ENCODE measurements at regions not wholly inside any gene's neighbourhood (a gene's known extent, or its start where the extent isn't known, plus 50 kb on each side); places are given as distances from the start of the nearest gene placed in this dataset.

DNA sequence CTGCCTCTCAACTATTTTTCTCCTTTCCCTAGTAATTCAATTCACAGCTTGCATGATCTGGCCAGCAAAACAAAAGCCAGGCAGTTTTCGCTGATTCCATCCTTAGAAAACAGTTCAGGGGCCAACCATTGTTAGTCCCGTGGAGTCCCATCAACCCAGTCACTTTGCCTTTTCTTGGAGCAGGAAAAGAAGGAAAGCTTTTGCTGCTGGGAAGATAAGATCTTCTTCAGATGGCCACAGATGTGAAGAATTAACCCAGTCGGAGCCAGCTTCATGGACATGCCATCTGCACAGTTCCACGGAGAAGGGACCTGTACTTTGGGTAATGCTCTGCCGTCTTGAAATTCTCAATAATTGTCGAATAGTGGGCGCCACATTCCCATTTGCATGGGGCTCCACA is 76.9 kb upstream of the TSHZ2 start:
- TF ChIP-seq, protein P1, sequence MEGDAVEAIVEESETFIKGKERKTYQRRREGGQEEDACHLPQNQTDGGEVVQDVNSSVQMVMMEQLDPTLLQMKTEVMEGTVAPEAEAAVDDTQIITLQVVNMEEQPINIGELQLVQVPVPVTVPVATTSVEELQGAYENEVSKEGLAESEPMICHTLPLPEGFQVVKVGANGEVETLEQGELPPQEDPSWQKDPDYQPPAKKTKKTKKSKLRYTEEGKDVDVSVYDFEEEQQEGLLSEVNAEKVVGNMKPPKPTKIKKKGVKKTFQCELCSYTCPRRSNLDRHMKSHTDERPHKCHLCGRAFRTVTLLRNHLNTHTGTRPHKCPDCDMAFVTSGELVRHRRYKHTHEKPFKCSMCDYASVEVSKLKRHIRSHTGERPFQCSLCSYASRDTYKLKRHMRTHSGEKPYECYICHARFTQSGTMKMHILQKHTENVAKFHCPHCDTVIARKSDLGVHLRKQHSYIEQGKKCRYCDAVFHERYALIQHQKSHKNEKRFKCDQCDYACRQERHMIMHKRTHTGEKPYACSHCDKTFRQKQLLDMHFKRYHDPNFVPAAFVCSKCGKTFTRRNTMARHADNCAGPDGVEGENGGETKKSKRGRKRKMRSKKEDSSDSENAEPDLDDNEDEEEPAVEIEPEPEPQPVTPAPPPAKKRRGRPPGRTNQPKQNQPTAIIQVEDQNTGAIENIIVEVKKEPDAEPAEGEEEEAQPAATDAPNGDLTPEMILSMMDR (IDR thresholded peaks at IDR 0.05; ENCODE audit: insufficient read depth, low read length, poor library complexity, severe bottlenecking) = no peak
- H3K27me3 ChIP-seq (ENCODE audit: control insufficient read depth, insufficient read depth, low read length) = no peaks in the 10 kb centered on the region
- H3K4me3 ChIP-seq (ENCODE audit: low read depth, low read length) = no peak overlapping the region
- no peak for DNase-seq (ENCODE audit: low read depth)
- H3K36me3 ChIP-seq (ENCODE audit: control insufficient read depth, insufficient read depth, low read length) = no peaks in the 10 kb centered on the region

DNA sequence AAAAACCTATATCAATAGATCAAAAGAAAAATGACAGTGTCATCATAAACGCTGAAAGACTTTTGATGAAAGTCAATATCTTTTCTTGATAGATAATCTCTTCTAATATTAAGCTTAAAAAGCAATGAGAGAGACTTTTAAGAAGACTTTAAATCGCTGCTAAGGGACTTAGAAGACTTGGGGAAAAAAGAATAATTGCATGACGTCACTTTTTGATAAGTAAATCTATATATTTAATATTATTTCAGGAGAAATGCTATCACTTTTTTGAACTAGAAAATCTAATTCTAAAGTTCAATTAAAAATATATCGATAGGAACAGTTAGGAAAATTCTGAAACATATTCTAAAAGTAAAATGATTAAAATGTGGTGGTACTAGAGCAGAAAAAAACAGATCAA is 78.7 kb upstream of the TSHZ2 start:
- DNase-seq (ENCODE audit: low read depth) = no peak
- H3K36me3 ChIP-seq (ENCODE audit: control insufficient read depth, insufficient read depth, low read length) = no peaks in the 10 kb centered on the region
- no peaks in the 10 kb centered on the region for H3K27me3 ChIP-seq (ENCODE audit: control insufficient read depth, insufficient read depth, low read length)
- H3K4me3 ChIP-seq (ENCODE audit: low read depth, low read length) = no peak overlapping the region
- TF ChIP-seq, protein P1 (IDR thresholded peaks at IDR 0.05; ENCODE audit: insufficient read depth, low read length, poor library complexity, severe bottlenecking) = no peak

DNA sequence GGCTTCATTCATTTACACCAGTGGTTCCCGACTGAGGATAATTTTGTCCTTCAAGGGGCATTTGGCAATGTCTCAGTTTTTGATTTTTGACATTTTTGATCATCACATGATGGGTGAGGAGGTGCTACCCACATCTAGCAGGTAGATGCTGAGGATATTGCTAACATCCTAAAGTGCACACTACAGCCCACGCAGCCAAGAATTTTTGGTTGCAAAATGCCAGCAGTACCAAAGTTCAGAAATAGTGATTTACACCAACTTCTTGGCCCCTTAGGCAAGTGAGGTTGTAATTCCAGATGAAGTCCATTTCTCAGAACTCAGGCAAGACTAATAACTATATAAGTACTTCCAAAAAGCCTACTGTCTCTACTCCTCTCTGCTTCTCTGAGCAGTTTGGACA is 80.1 kb upstream of the TSHZ2 start:
- H3K36me3 ChIP-seq (ENCODE audit: control insufficient read depth, insufficient read depth, low read length) = no peaks in the 10 kb centered on the region
- DNase-seq (ENCODE audit: low read depth) = no peak
- H3K4me3 ChIP-seq (ENCODE audit: low read depth, low read length) = no peak overlapping the region
- TF ChIP-seq, protein P1 (IDR thresholded peaks at IDR 0.05; ENCODE audit: insufficient read depth, low read length, poor library complexity, severe bottlenecking) = no peak
- no peaks in the 10 kb centered on the region for H3K27me3 ChIP-seq (ENCODE audit: control insufficient read depth, insufficient read depth, low read length)

DNA sequence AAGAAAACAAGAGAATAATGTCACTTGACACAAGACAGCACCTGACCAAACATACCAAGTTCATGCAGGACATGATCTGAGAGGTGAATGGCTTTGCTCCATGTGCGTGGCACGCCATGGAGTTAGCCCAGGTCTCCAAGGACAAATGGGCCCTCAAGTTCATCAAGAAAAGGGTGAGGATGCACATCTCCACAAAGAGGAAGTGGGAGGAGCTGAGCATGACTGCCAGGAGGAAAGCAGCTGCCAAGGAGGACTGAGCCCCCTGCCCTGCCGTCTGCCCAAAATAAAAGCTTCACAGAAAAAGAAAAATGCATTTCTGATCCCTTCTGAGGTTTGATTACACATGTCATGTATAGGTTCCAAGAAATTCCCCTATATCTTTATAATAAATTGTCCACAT is 82.0 kb upstream of the TSHZ2 start:
- Histone ChIP-seq H3K4me3 (ENCODE audit: low read depth, low read length) (no peak overlapping the region), H3K27me3 (ENCODE audit: control insufficient read depth, insufficient read depth, low read length) (no peaks in the 10 kb centered on the region), H3K36me3 (ENCODE audit: control insufficient read depth, insufficient read depth, low read length) (no peaks in the 10 kb centered on the region)
- TF ChIP-seq, protein P1 (IDR thresholded peaks at IDR 0.05; ENCODE audit: insufficient read depth, low read length, poor library complexity, severe bottlenecking) = no peak
- no peak for DNase-seq (ENCODE audit: low read depth)

DNA sequence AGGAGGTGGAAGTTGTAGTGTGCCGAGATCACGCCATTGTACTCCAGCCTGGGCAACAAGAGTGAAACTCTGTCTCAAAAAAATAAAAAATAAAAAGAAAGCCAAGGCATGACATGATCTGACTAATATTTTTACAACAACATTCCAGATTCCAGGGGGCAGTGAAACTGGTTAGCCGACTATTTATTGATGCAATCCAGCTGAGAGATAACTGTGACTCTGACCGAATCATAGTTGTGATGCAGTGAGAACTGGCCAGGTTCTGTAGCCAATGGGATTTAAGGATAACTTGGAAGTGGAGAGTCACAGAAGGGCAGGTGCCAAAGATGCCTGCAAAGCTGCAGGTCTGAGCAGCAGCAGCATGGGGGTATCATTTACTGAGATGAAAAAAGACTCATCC is 82.9 kb upstream of the TSHZ2 start:
- Histone ChIP-seq H3K36me3 (ENCODE audit: control insufficient read depth, insufficient read depth, low read length) (no peaks in the 10 kb centered on the region), H3K4me3 (ENCODE audit: low read depth, low read length) (no peak overlapping the region), H3K27me3 (ENCODE audit: control insufficient read depth, insufficient read depth, low read length) (no peaks in the 10 kb centered on the region)
- DNase-seq (ENCODE audit: low read depth) = peak; percentile 10
- TF ChIP-seq, protein P1 (IDR thresholded peaks at IDR 0.05; ENCODE audit: insufficient read depth, low read length, poor library complexity, severe bottlenecking) = no peak

DNA sequence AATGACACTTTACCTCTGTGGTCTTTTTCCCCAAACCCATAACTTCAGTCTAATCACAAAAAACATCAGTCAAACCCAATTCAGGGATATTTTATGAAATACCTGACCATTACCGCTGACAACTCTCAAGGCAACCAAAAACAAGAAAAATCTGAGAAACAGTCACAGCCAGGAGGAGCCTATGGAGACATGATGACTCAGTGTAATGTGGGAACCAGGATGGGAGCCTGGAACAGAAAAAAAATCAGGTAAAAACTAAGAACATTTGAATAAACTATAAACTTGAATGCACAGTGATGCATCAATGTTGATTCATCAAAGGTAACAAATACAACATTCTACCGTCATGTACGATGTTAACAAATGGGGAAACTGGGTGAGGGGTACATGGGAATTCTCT is 84.1 kb upstream of the TSHZ2 start:
- no peaks in the 10 kb centered on the region for H3K27me3 ChIP-seq (ENCODE audit: control insufficient read depth, insufficient read depth, low read length)
- no peak for DNase-seq (ENCODE audit: low read depth)
- TF ChIP-seq, protein P1 (IDR thresholded peaks at IDR 0.05; ENCODE audit: insufficient read depth, low read length, poor library complexity, severe bottlenecking) = no peak
- H3K36me3 ChIP-seq (ENCODE audit: control insufficient read depth, insufficient read depth, low read length) = no peaks in the 10 kb centered on the region
- H3K4me3 ChIP-seq (ENCODE audit: low read depth, low read length) = no peak overlapping the region

All from kidney epithelial cell (primary cell).